Gastroesophageal sphincter (tissue), 4 donors: ENCODE measurements at regions not wholly inside any gene's neighbourhood (a gene's known extent, or its start where the extent isn't known, plus 50 kb on each side); places are given as distances from the start of the nearest gene placed in this dataset.
"Not testable (repeated sequence)": the region's sequence is repeated elsewhere in the genome, so short reads cannot be mapped to it uniquely, and the experiment has no call there.

Source experiments
- ATAC-seq: fragments of 150-250 bp; one replicate; pipeline ENCODE4 v1.9.1; 2016; ENCODE audit warnings: mild to moderate bottlenecking, moderate library complexity
- H3K27ac ChIP-seq, 4 donors: fragments of 200-600 bp; sonication (generic) in 3 of 4; 1 replicate in 3 of 4; 2 replicates in 1 of 4; pipeline ENCODE4 v1.5.1; 2016 to 2019
- H3K27me3 ChIP-seq: fragments of 200-600 bp; sonication (generic); one replicate; pipeline ENCODE4 v1.5.1; 2019
- H3K36me3 ChIP-seq, 2 donors: fragments of 200-600 bp; sonication (generic); one replicate each; pipeline ENCODE4 v1.5.1; 2019; ENCODE audit warnings: control low read depth in 1 of 2
- H3K4me1 ChIP-seq, 3 donors: fragments of 200-600 bp; sonication (generic); 1 replicate in 2 of 3; 2 replicates in 1 of 3; pipeline ENCODE4 v1.5.1; 2016 to 2019; ENCODE audit warnings: control low read depth in 2 of 3
- H3K4me3 ChIP-seq, 2 donors: fragments of 200-600 bp; sonication (generic); one replicate each; pipeline ENCODE4 v1.5.1; 2019; ENCODE audit warnings: mild to moderate bottlenecking in 1 of 2, moderate library complexity in 1 of 2
- H3K9me3 ChIP-seq, 3 donors: fragments of 200-600 bp; sonication (generic); one replicate each; pipeline ENCODE4 v1.5.1; 2017 to 2019; ENCODE audit warnings: control low read depth in 2 of 3
- CTCF ChIP-seq, 4 experiments: fragments of 200-600 bp in 2 of 4; fragments of 450-650 bp in 2 of 4; sonication (generic) in 1 of 4; IDR thresholded peaks; one replicate each; pipeline ENCODE4 v1.5.1; 2017 to 2019; ENCODE audit warnings: antibody characterized with exemption in 4 of 4, mild to moderate bottlenecking in 2 of 4, moderate library complexity in 2 of 4
- EP300 ChIP-seq: sonication (generic); formaldehyde crosslinking; IDR thresholded peaks from one replicate; pipeline ENCODE4 v1.6.1; 2017; ENCODE audit warnings: antibody characterized with exemption, mild to moderate bottlenecking
- POLR2A ChIP-seq, 2 donors: fragments of 450-650 bp; IDR thresholded peaks; one replicate each; pipeline ENCODE4 v1.6.1; 2017; ENCODE audit warnings: antibody characterized with exemption in 2 of 2, mild to moderate bottlenecking in 2 of 2, moderate library complexity in 1 of 2
- POLR2AphosphoS5 ChIP-seq: sonication (generic); formaldehyde crosslinking; IDR thresholded peaks from one replicate; pipeline ENCODE4 v1.6.1; 2017; ENCODE audit warnings: antibody characterized with exemption
- WGBS, 2 donors: methylation state at CpG; one replicate each; pipeline ENCODE4 v1.1.5; 2018; ENCODE audit warnings: low coverage in 1 of 2; 5-methylcytosine and 5-hydroxymethylcytosine counted together

- 100% methylated on average over 1 of the region's 2 CpGs; no CpG with 5 or more reads in 1 of the 2 donors for WGBS, 2 donors
- no peak overlapping the region for H3K4me3 ChIP-seq
- no peaks in the 10 kb centered on the region for H3K27me3 ChIP-seq
- ATAC-seq: no peak
- no peaks in the 10 kb centered on the region for H3K36me3 ChIP-seq
- no peak overlapping the region for H3K27ac ChIP-seq
- no peaks in the 10 kb centered on the region for H3K4me1 ChIP-seq
- H3K9me3 ChIP-seq: no peaks in the 10 kb centered on the region
- TF ChIP-seq EP300 (no peak), POLR2AphosphoS5 (no peak), CTCF (IDR thresholded peaks at IDR 0.05) (no peak), POLR2A (IDR thresholded peaks at IDR 0.05) (no peak)
Observed at GRCh38 chr5:155655569-155655968, 642.0 kb downstream of the KIF4B start.

GRCh38 chr5:155661859-155662258 is 648.3 kb downstream of the KIF4B start:
- Histone ChIP-seq H3K36me3 (no peaks in the 10 kb centered on the region), H3K4me1 (no peaks in the 10 kb centered on the region), H3K9me3 (no peaks in the 10 kb centered on the region), H3K27me3 (no peaks in the 10 kb centered on the region), H3K4me3 (no peak overlapping the region), H3K27ac (no peak overlapping the region)
- no peak for TF ChIP-seq CTCF (IDR thresholded peaks at IDR 0.05)
- no peak for TF ChIP-seq POLR2A (IDR thresholded peaks at IDR 0.05)
- no peak for TF ChIP-seq POLR2AphosphoS5
- no peak for TF ChIP-seq EP300
- no peak for ATAC-seq

- no peak overlapping the region for H3K27ac ChIP-seq
- no peak for ATAC-seq
- H3K4me1 ChIP-seq: no peaks in the 10 kb centered on the region
- 52 to 61% methylated on average over 5 to 7 of the region's 7 CpGs for WGBS, 2 donors
- no peaks in the 10 kb centered on the region for H3K9me3 ChIP-seq
- H3K4me3 ChIP-seq: no peak overlapping the region
- H3K36me3 ChIP-seq: no peaks in the 10 kb centered on the region
- H3K27me3 ChIP-seq: no peaks in the 10 kb centered on the region
- TF ChIP-seq EP300 (no peak), CTCF (IDR thresholded peaks at IDR 0.05) (no peak), POLR2AphosphoS5 (no peak), POLR2A (IDR thresholded peaks at IDR 0.05) (no peak)
Observed at GRCh38 chr5:155665361-155665760, 651.8 kb downstream of the KIF4B start.

- H3K27me3 ChIP-seq, H3K36me3 ChIP-seq, H3K4me1 ChIP-seq, ATAC-seq, H3K27ac ChIP-seq, H3K4me3 ChIP-seq: not testable (repeated sequence)
- peaks cover 0 to 15% (median 0%) of the 10 kb centered on the region in 3 donors for H3K9me3 ChIP-seq
- WGBS, 2 donors: 66 to 74% methylated on average over 7 of the region's 7 CpGs
Observed at GRCh38 chr5:155672001-155672400, 655.0 kb upstream of the SGCD start.

- H3K4me3 ChIP-seq: no peak overlapping the region
- no peaks in the 10 kb centered on the region for H3K4me1 ChIP-seq
- no peaks in the 10 kb centered on the region for H3K36me3 ChIP-seq
- no peak for ATAC-seq
- H3K9me3 ChIP-seq: peaks cover 0 to 15% (median 0%) of the 10 kb centered on the region in 3 donors
- H3K27me3 ChIP-seq: no peaks in the 10 kb centered on the region
- H3K27ac ChIP-seq: no peak overlapping the region
- TF ChIP-seq POLR2A (IDR thresholded peaks at IDR 0.05) (no peak), CTCF (IDR thresholded peaks at IDR 0.05) (no peak), EP300 (no peak), POLR2AphosphoS5 (no peak)
Observed at GRCh38 chr5:155676967-155677366, 650.0 kb upstream of the SGCD start.

GRCh38 chr5:155678371-155678770 is 648.6 kb upstream of the SGCD start:
- TF ChIP-seq EP300 (no peak), POLR2AphosphoS5 (no peak), CTCF (IDR thresholded peaks at IDR 0.05) (no peak), POLR2A (IDR thresholded peaks at IDR 0.05) (no peak)
- Histone ChIP-seq H3K4me1 (no peaks in the 10 kb centered on the region), H3K27me3 (no peaks in the 10 kb centered on the region), H3K4me3 (no peak overlapping the region), H3K27ac (no peak overlapping the region), H3K36me3 (no peaks in the 10 kb centered on the region), H3K9me3 (peaks cover 0 to 15% (median 0%) of the 10 kb centered on the region in 3 donors)
- 66 to 67% methylated on average over 1 to 2 of the region's 2 CpGs for WGBS, 2 donors
- no peak for ATAC-seq
